ENCODE measurements at regions not wholly inside any gene's neighbourhood (a gene's known extent, or its start where the extent isn't known, plus 50 kb on each side); places are given as distances from the start of the nearest gene placed in this dataset.
"Not testable (repeated sequence)": the region's sequence is repeated elsewhere in the genome, so short reads cannot be mapped to it uniquely, and the experiment has no call there.

DNA sequence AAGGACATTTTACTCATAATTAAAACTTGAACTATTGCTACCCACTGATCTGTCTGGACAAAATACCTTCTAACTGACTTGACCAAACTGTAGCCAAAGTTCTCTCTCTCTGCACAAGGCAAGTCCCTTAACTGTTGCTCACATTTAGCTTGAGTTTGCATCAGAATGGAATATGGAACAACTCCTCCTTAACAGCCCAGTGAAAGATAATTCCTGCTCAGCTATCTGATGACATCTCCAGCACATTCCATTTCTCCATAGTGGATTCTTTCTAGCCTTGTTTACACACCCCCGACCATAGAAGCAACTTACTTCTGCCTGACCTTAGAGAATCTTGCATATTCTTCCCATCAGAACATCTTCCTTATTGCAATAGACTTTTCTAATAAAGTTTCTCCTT lies 317.2 kb upstream of the CDH2 start:
- no peak for DNase-seq (ENCODE audit: low spot score)

DNA sequence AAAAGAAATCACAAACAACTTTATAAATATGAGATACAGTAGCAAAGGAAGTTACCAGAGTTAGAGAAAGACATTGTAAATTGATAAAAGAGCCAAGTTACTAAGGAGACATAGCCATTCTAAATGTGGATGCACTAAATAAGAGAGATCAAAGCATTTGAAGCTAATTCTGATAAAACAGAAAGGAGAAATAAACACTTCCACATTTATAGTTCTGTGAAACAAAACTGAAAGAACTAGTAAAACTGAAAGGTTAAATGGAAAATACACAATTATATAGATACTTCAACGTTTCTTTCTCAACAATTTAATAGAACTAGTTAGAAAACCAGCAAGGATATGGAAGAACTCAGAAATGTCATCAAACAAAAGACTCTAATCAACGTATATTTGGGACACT lies 309.0 kb upstream of the CDH2 start:
- DNase-seq (ENCODE audit: low spot score): no peak

DNA sequence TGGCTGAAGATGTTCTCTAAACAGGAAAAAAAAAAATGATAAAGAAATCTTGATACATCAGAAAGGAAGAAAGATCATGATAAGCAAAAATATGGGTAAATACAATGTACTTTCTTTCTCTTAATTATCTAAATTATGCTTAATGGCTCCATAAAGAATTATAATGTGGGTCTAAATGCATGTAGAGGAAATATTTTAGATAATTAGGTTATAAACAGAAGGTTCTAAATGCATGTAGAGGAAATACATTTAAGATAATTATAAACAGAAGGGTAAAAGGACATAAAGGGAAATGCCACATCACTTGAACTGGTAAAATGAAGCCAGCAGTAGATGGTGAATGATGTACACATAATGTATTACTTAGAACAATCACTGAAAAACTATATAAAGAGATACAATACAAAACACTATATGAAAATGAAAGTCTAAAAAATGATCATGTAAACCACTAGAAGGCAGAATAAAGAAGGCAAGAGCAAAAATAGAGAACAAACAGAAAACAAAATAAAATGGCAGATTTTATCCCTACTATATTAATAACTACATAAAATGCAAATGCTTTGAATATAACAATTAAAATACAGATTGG lies 308.4 kb upstream of the CDH2 start:
- no peak for DNase-seq (ENCODE audit: low spot score)

DNA sequence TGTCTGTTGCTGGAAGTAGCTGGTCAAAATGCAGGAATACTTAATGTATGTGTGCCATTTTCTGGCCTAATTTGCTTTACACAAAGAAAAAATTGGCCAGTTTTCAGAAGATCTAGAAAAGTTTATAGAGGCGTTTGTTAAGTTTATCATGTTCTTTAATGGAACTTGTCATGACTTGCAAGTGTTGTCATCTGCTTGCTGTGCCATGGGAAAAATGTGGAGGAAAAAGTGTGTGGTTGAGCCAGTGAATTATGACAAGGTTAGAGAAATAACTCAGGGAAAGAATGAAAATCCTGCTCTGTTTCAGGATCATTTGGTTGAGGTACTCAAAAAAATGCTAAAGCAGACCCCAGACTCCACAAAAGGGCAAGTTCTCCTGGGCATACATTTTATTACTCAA lies 301.6 kb upstream of the CDH2 start:
- no peak for DNase-seq (ENCODE audit: low spot score)

DNA sequence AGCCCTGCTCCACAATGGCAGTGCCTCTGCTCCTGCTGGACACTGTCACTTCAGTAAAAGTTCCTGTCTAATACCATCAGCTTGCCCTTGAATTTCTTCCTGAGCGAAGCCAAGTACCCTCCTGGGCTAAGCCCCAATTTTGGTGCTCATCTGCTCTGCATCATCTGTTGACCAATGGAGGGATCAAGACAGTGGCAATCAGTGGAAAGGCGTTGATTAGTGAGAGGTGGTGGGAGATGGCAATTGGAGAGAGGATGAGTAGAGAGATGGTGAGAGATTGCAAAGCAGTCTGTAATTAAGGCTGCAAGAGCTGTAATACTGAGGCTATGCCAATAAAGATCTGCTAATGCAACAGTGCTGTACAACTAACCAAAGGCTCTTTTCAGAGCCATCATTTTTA lies 299.4 kb upstream of the CDH2 start:
- DNase-seq (ENCODE audit: low spot score): no peak

DNA sequence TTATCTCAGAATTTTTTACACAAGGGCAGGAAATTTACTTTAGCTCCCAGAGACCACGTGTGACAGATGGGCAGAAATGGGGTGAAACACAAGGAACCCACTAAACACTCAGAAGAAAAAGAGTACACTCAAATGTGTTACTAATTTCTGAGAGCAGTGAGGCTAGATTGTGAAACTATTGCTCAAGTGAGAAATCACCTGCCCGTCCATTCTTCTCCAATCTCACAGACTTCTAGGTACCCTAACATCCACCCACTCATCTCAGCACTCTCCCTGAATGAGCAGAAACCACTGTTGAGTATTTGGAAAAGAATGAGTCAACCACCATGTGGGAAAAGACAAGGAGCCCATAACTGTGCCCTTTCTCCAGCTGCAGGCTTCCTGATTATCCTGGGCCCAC lies 293.0 kb upstream of the CDH2 start:
- DNase-seq (ENCODE audit: low spot score): no peak

DNA sequence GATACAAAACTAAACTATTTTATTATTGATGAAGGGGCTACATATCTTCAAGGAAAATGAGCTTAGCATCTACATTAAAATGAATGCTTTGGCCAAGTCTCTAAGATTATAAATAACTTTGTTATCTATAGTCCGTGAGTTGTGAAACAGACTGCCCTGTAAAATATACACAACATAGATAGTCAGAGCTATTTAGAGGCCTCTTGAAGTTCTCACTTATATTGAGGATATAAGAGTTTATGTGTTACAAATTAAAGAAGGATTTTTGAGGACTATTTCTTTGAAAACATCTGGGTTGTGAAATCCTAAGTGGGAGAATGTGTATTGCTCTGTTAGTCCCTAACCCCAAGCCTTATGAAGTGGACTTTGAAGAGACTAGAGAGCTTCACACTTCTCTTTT lies 292.0 kb upstream of the CDH2 start:
- no peak for DNase-seq (ENCODE audit: low spot score)

DNA sequence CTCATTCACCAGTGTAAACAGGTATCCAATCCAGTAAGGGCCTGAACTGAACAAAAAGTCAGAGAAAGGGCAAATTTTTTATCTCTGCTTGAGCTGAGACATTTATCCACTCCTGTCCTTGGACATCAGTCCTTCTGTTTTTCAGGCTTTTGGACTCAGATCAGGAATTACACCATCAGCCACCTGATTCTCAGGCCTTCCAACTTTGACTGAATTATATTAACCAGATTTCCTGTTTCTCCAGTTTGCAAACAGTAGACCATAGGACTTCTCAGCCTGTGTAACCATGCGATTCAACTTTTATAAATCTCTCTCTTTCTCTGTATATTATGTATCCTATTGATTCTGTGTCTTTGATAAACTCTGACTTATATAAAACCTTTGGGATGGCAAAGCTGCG lies 289.3 kb upstream of the CDH2 start:
- DNase-seq (ENCODE audit: low spot score): no peak

DNA sequence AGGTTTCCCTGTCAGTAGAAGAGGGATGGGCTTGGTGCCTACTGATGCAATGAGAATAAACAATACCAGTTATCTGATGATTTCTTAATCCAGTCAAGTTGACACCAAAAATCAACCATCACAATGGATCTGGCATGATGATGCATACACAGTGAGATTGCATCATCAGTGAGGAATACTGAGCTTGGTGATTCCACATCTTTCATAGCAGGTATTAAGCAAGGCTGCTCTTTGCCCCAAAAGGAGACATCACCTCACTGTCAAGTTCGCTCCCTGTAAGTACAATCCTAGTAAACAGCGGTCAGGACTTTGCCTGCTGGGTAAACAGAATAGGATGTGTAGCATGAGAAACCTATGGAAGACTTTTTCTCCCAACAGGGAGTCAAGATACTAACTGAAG lies 282.7 kb upstream of the CDH2 start:
- no peak for DNase-seq (ENCODE audit: low spot score)

DNA sequence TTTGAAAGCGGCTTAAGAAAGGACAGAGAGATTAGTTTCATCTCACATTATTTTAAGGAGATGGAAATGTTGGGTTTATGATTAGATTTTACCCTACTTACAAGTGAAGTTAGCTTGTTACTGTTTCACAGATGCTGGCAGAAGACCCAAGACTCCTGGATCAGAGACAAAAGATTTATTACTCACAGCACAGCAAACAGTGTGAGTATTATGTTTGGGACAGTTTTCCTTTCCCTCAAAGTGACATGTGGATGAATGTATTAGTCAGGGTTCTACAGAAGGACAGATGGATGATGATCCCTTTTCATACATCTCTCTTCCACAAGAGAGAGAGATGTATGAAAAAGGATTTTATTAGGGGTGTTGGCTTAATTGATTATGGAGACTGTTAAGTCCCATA lies 281.8 kb upstream of the CDH2 start:
- no peak for DNase-seq (ENCODE audit: low spot score)

DNA sequence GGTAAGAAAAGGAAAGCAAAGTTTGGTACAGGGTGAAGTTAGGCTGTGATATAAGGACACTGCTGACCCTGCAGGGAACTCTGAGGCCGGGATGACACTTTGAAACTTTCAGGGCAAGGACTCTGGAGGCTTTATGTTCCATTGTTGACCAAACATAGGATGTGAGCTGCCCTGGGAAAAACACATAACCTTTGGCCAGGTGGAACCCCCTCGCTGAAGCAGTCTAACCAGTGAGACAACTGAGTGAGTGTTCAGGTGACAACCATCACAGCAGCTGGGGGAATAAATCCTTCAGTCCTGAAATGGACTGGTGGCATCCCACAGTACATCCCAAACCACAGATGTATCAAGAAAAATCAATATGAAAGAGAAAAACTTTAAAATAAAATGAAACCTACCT lies 280.9 kb upstream of the CDH2 start:
- no peak for DNase-seq (ENCODE audit: low spot score)

DNA sequence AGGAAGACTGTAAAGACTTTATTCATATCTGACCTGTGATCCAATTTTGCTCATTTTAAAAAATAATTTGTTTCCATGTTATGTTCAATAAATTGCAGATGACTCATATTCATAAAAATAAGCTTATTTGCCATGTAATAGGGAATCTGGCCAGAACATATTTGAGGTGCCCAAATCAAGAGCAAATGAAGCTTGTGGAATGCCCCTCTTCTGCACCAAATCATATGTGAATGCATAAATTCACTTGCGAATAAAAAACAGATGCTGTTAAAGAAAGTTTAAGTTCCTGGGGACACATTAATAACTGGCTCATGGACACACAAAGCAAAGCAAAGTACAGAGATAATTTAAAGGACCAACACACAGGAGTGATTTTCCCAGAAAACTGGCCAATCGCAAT lies 279.0 kb upstream of the CDH2 start:
- DNase-seq (ENCODE audit: low spot score): no peak

DNA sequence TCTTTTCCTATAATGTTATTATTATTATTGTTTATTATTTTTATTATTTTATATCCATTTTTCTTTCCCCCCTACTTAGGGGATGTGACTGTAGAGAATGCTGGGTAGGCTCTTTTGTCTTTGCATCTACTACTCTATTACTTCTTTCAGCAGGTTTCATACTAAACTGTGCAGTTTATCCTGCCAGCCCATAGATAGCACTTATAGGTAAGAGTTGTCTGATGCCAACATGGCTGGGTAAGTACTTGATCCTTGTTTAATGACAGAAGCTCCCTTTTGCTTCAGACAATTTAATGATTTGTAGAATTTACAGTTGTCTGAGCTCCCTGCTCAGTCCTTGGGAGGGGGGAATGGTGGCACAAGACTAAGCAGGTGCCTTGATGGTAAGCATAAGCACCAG lies 262.9 kb upstream of the CDH2 start:
- no peak for DNase-seq (ENCODE audit: low spot score)

DNA sequence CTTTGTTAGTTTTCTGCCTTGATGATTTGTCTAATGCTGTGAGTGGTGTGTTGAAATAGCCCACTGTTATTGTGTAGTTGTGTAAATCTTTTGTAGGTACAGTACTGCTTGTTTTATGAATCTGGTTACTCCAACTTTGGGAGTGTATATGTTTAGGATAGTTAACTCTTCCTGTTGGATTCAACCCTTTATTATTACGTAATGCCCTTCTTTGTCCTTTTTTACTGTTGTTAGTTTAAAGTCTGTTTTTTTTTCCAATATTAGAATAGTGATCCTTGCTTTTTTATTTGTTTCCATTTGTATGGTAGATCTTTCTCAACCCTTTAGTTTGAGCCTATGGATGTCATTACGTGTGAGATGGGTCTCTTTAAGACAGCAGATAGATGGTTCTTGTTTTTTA lies 261.5 kb upstream of the CDH2 start:
- DNase-seq (ENCODE audit: low spot score): no peak

DNA sequence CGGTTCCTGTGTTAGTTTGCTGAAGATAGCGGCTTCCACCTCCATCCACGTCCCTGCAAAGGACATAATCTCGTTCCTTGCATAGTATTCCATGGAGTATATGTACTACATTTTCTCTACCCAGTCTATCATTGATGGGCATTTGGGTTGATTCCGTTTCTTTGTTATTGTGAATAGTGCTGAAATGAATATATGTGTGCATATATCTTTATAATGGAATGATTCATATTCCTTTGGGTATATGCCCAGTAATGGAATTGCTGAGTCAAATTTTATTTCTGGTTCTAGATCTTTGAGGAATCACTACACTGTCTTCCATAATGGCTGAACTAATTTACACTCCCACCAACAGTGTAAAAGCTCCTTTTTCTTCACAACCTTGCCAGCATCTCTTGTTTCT lies 255.4 kb upstream of the CDH2 start:
- DNase-seq (ENCODE audit: low spot score): no peak

DNA sequence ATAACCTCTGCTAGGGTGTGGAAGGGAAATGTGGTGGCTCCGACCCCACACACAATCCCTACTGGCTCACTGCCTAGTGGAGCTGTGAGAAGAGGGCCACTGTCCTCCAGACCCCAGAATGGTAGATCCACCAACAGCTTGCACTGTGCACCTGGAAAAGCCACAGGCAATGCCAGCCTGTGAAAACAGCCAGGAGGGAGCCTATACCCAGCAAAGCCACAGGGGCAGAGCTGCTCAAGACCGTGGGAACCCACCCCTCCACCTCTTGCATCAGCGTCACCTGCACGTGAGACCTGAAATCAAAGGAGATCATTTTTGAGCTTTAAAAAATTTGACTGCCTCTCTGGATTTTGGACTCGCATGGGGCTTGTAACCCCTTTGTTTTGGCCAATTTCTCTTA lies 249.0 kb upstream of the CDH2 start:
- no peak for DNase-seq (ENCODE audit: low spot score)

DNA sequence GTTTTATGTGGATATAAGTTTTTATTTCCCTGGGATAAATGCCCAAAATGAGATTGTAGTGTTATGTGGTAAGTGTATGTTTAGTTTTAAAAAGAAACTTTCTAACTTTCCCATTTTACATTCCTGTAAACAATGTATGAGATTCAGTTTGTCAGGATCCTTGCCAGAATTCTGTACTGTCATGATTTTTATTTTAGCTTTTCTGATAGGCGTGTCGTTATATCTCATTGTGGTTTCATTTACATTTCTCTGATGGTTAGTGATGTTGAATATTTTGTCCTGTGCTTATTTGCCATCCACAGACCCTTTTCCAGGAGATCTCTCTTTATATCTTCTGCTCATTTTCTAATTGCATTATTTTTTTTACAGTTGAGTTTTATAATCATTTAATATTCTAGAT lies 245.6 kb upstream of the CDH2 start:
- DNase-seq (ENCODE audit: low spot score): no peak

DNA sequence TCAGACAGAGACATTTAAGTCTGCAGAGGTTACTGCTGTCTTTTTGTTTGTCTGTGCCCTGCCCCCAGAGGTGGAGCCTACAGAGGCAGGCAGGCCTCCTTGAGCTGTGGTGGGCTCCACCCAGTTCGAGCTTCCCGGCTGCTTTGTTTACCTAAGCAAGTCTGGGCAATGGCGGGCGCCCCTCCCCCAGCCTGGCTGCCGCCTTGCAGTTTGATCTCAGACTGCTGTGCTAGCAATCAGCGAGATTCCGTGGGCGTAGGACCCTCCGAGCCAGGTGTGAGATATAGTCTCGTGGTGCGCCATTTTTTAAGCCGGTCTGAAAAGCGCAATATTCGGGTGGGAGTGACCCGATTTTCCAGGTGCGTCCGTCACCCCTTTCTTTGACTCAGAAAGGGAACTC lies 245.0 kb upstream of the CDH2 start:
- DNase-seq (ENCODE audit: low spot score): not testable (repeated sequence)

DNA sequence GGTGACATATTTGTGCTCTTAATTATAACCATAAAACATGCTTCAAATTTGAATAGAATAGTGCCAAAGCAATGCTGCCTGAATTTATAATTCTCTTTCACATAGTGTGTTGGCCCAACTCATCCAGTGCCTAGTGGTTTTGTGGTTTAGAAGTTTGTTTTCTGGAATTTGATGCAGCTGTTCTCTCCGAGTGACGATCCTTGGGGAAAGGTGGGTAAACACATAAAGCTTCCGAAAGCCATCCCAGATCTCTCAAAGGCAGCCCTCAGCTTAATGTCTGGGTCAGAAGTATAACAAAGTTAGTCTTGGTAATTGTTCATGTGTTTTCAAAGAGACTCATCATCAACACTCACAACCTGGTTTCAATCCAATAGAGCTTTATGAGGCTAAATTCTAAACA lies 235.6 kb upstream of the CDH2 start:
- DNase-seq (ENCODE audit: low spot score): no peak

DNA sequence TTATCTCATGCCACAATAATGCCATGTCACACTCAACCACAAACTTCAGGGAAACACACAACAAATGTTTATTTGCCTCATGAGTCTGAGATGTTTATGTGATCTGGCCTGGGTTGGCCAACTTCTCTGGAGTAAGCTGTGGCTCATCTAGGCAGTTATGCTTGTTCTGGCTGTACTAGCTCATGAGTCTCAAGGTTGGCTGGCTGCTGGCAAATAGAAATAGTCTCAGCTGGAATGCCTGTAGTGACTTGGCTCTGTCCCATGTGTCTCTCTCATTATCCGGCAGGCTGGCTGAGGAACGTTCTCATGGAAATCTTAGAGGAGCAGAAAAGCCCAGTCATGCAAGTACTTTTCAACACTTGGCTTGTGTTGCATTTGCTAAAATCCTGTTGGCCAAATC lies 234.9 kb upstream of the CDH2 start:
- peak; percentile 14 for DNase-seq (ENCODE audit: low spot score)

DNA sequence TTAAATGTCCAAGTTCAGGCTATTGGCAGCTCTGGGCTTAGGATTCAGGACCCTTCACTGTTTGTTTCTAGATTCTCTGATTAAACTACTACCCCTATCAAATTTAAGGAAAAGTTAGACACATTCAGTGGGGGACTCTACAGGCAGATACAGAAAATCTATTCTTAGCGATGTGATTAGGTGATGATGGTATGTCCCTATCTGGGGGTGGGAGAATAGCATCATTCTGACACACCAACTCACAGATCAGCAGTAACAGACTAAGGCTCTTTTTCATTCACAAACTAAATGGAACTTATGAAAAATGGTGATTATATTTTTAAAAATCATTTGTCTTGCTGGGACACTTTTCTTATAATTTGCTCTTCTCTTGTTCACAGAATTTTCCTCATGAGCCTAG lies 232.9 kb upstream of the CDH2 start:
- DNase-seq (ENCODE audit: low spot score): no peak

DNA sequence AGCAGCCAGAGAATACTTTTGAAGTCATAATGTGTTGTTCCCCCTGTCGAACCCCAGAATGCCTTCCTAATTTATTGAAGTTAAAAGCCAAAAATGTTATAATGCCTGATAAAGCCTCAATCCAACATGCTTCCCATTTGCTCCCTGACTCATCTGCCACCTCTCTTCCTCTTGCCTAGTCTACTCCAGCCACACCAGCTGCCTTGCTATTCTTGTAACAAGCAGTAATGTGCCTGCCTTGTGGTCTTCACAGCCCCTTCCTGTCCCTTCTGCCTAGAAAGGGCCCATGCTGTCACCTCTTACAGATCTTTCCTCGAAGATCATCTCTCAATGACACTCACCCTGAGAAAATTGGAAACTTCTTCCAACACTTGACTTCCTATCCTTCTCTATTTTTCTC lies 231.6 kb upstream of the CDH2 start:
- no peak for DNase-seq (ENCODE audit: low spot score)

DNA sequence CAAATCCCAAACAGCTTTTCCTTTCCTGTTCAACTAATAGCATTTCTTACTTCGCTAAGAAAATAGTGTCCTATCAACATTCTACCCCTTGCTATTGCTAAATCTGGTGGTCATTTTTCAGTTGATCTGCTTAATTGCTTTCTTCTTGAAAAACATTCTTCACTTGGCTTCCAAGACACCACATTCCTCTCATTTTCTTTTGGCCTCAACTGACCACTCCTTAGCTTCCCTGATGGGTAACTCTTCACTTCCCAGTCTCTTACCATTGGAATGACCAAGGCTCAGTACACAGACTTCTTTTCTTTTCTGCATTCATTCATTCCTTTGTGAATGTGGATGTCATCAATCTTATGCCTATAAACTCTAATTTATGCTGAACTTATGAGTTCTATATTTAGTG lies 230.8 kb upstream of the CDH2 start:
- no peak for DNase-seq (ENCODE audit: low spot score)

DNA sequence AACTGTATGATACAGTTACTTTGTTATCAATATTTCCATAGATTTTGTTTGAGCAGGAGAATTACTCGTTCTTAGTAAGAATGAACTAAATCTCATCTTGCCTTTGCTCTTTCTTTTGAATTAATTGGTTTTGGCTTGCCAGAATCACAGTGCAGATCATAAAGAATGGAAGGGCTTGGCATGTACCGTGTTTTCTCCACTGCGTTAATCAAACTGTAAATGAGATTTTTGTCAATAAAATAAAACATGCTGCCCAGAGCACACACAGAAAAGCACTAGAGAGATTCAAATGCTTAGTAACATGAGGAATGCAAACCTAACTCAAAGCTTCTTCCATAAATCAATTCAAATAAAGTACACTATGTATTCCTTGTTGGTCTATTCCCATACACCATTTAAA lies 229.6 kb upstream of the CDH2 start:
- DNase-seq (ENCODE audit: low spot score): no peak

DNA sequence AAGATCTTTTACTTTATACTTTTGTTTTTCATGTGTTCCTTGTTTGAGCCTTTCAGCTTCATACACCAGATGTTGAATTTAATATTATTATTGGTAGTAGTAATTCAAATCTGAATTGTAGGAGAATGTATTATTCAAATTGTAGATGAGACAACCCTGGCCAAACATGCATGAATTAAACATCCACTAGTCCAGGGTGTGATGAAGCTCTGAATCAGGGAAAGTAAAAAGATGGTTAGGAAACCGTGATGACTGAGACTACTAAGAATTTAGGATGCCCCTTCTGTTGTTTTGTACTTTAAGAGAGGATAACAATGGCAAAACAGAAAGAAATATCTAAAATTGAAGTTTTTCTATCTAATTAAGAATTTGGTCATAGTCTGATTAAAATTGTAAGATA lies 227.8 kb upstream of the CDH2 start:
- no peak for DNase-seq (ENCODE audit: low spot score)
